ENCODE measurements at regions not wholly inside any gene's neighbourhood (a gene's known extent, or its start where the extent isn't known, plus 50 kb on each side); places are given as distances from the start of the nearest gene placed in this dataset.

DNA sequence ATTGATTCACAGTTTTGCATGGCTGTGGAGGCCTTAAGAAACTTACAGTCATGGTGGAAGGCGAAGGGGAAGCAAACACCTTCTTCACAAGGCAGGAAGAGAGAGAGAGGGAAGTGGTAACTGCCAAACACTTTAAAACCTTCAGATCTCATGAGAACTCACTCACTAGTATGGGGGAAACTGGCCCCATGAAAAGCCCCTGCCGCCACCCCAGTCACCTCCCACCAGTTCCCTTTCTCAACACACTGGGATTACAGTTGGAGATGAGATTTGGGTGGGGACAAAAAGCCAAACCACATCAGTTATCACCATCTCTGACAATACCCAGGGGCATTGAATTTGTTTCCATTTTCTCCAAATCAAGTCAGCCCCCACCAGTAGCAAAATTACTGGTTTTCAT is 740.4 kb downstream of the GATA3 start:
- Histone ChIP-seq H3K9me3 (no peaks in the 10 kb centered on the region), H3K4me1 (peaks cover 8 to 11% of the 10 kb centered on the region in 2 donors), H3K36me3 (no peaks in the 10 kb centered on the region), H3K4me3 (replicated peaks in 1 of 3) (no peak overlapping the region), H3K27me3 (no peaks in the 10 kb centered on the region), H3K27ac (peak overlapping the region in 2 of 3 donors; percentile 41 to 67)
- no peak for TF ChIP-seq POLR2A (IDR thresholded peaks at IDR 0.05)
- TF ChIP-seq, protein P1, sequence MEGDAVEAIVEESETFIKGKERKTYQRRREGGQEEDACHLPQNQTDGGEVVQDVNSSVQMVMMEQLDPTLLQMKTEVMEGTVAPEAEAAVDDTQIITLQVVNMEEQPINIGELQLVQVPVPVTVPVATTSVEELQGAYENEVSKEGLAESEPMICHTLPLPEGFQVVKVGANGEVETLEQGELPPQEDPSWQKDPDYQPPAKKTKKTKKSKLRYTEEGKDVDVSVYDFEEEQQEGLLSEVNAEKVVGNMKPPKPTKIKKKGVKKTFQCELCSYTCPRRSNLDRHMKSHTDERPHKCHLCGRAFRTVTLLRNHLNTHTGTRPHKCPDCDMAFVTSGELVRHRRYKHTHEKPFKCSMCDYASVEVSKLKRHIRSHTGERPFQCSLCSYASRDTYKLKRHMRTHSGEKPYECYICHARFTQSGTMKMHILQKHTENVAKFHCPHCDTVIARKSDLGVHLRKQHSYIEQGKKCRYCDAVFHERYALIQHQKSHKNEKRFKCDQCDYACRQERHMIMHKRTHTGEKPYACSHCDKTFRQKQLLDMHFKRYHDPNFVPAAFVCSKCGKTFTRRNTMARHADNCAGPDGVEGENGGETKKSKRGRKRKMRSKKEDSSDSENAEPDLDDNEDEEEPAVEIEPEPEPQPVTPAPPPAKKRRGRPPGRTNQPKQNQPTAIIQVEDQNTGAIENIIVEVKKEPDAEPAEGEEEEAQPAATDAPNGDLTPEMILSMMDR (IDR thresholded peaks at IDR 0.05) = no peak
- no peak for DNase-seq
- 89 to 92% methylated on average over 2 of the region's 2 CpGs for WGBS, 2 donors
- intact Hi-C loops (cut with DNase I) = no loop called here

DNA sequence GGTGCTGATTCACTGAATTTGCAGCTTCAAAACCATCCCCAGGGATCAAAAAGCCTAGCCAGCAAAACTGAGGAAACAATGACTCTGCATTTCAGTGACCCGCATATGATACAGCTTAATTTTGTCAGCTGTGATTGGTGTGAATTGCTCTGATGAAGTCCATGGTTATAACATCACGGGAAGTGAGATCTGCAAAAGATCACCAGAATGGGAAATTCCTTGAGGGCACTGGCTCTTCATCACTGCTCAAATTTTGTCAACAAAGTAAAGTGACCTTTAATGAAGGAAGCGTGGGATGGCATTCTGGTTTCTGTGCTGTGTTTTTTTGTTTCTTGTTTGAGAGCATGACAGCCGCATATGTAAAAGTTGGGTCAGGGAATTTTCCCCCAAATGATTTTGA is 745.9 kb downstream of the GATA3 start:
- no peaks in the 10 kb centered on the region for H3K27me3 ChIP-seq
- no peaks in the 10 kb centered on the region for H3K36me3 ChIP-seq
- WGBS, 2 donors = 58 to 69% methylated on average over 4 of the region's 4 CpGs
- intact Hi-C loops (cut with DNase I) = no loop called here
- no peak for DNase-seq
- H3K4me3 ChIP-seq (replicated peaks in 1 of 3) = no peak overlapping the region
- H3K27ac ChIP-seq = no peak overlapping the region
- H3K4me1 ChIP-seq = peaks cover 2 to 3% of the 10 kb centered on the region in 2 donors
- TF ChIP-seq POLR2A (IDR thresholded peaks at IDR 0.05) = no peak
- TF ChIP-seq, protein P1 (IDR thresholded peaks at IDR 0.05) = no peak
- H3K9me3 ChIP-seq = no peaks in the 10 kb centered on the region

DNA sequence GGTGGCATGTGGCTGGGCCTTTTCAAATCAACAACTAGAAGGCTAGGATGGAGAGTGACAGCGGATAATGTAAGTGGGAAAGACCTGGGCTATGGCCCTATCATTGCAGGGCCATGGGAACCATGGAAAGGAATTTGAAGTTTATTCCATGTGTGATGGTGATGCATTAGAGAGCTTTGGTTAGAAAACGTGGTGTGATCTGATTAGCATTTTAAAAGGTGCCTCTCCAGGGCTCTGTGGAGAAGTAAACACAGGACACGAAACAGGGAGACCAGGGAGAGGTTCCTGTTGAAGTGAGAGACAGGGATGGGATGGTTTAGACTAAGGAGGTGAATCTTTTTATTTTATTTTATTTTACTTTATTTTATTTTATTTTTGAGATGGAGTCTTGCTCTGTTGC is 749.5 kb downstream of the GATA3 start:
- TF ChIP-seq, protein P1 (IDR thresholded peaks at IDR 0.05) = no peak
- TF ChIP-seq POLR2A (IDR thresholded peaks at IDR 0.05) = no peak
- H3K4me1 ChIP-seq = no peaks in the 10 kb centered on the region

DNA sequence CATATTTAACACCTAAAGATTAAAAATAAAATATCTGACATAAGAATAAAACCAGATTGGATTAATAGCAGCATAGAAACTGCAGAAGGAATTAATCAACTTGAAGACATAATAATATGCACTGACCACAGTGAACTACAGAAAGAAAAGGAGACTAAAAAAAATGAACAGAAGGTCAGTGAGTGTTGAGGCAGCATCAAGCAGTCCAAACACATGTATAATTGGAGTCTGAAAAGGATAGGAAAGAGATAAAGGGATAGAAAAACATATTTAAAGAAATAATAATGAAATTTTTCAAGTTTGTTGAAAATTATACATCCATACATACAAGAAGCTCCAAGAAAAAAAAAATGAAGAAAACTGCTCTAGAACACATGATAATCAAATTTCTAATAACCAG is 756.2 kb downstream of the GATA3 start:
- DNase-seq = no peak
- Histone ChIP-seq H3K4me1 (no peaks in the 10 kb centered on the region), H3K36me3 (no peaks in the 10 kb centered on the region), H3K27ac (no peak overlapping the region), H3K27me3 (no peaks in the 10 kb centered on the region), H3K4me3 (replicated peaks in 1 of 3) (no peak overlapping the region), H3K9me3 (no peaks in the 10 kb centered on the region)
- intact Hi-C loops (cut with DNase I) = no loop called here
- TF ChIP-seq POLR2A (IDR thresholded peaks at IDR 0.05) = no peak
- TF ChIP-seq, protein P1 (IDR thresholded peaks at IDR 0.05) = no peak

More for the DNA sequence above, 749.5 kb downstream of the GATA3 start:
- Histone ChIP-seq H3K9me3 (no peaks in the 10 kb centered on the region), H3K27ac (no peak overlapping the region), H3K4me3 (replicated peaks in 1 of 3) (no peak overlapping the region), H3K27me3 (no peaks in the 10 kb centered on the region), H3K36me3 (no peaks in the 10 kb centered on the region)
- no peak for DNase-seq
- intact Hi-C loops (cut with DNase I) = no loop called here
- 68 to 70% methylated on average over 3 of the region's 3 CpGs for WGBS, 2 donors

DNA sequence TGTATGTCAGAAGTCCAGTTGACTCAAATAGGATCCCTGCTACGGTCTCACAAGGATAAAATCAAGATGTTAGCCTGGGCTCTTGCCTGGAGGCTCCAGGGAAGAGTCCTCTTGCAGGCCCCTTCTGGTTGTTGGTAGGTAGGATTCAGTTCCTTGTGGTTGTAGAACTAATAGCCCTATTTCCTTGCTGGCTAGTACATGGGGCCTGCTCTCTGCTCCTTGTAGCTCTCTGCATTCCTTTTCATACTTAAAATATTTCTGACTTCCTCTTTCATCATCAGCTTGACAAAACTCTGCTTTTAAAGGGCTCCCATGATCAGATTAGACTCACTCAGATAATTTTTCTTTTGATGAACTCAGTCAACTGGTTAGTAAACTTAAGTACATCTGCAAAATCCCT is 756.7 kb downstream of the GATA3 start:
- TF ChIP-seq, protein P1 (IDR thresholded peaks at IDR 0.05) = no peak
- TF ChIP-seq POLR2A (IDR thresholded peaks at IDR 0.05) = no peak
- H3K9me3 ChIP-seq = no peaks in the 10 kb centered on the region
- WGBS, 2 donors = 81 to 83% methylated on average over 1 of the region's 1 CpG
- no peaks in the 10 kb centered on the region for H3K36me3 ChIP-seq
- no peak overlapping the region for H3K27ac ChIP-seq
- no peaks in the 10 kb centered on the region for H3K27me3 ChIP-seq
- H3K4me3 ChIP-seq (replicated peaks in 1 of 3) = no peak overlapping the region
- H3K4me1 ChIP-seq = no peaks in the 10 kb centered on the region
- intact Hi-C loops (cut with DNase I) = no loop called here
- no peak for DNase-seq

Data from thyroid gland (tissue), 4 donors.